IPS DF 4.7 (cell line): ENCODE measurements at regions not wholly inside any gene's neighbourhood (a gene's known extent, or its start where the extent isn't known, plus 50 kb on each side); places are given as distances from the start of the nearest gene placed in this dataset.
"Not testable (repeated sequence)": the region's sequence is repeated elsewhere in the genome, so short reads cannot be mapped to it uniquely, and the experiment has no call there.

Experiments
- DNase-seq: peaks from one replicate; pipeline ENCODE4 v3.0.0-alpha.2; 2013; ENCODE audit warnings: low spot score; ENCODE audit errors: extremely low read depth

- DNase-seq, result no peak
Observed at GRCh38 chr4:82097504-82097903, 276.3 kb downstream of the HNRNPD start.

- DNase-seq, result no peak
Observed at GRCh38 chr4:82090717-82091116, 283.1 kb downstream of the HNRNPD start.

GRCh38 chr4:82084747-82085146 is 289.0 kb downstream of the HNRNPD start:
- no peak for DNase-seq

- not testable (repeated sequence) for DNase-seq
Observed at GRCh38 chr4:82077471-82077995, 296.3 kb downstream of the HNRNPD start.

- DNase-seq, result no peak
Observed at GRCh38 chr4:82076809-82077208, 297.0 kb downstream of the HNRNPD start.

- no peak for DNase-seq
Observed at GRCh38 chr4:82076359-82076758, 297.4 kb downstream of the HNRNPD start.

GRCh38 chr4:82071951-82072350 is 301.8 kb downstream of the HNRNPD start:
- DNase-seq, result no peak

GRCh38 chr4:82069883-82070638 is 303.7 kb downstream of the HNRNPD start:
- no peak for DNase-seq

- DNase-seq, result no peak
Observed at GRCh38 chr4:82063017-82063416, 310.8 kb downstream of the HNRNPD start.

GRCh38 chr4:82057990-82058544 is 315.7 kb downstream of the HNRNPD start:
- no peak for DNase-seq

- DNase-seq, result no peak
Observed at GRCh38 chr4:82055156-82055555, 318.6 kb downstream of the HNRNPD start.

GRCh38 chr4:82053396-82053795 is 320.4 kb downstream of the HNRNPD start:
- DNase-seq, result no peak

- DNase-seq, result no peak
Observed at GRCh38 chr4:82050796-82051195, 323.0 kb downstream of the HNRNPD start.

GRCh38 chr4:82049294-82049693 is 324.5 kb downstream of the HNRNPD start:
- DNase-seq, result no peak

GRCh38 chr4:82047731-82048130 is 326.1 kb downstream of the HNRNPD start:
- no peak for DNase-seq

GRCh38 chr4:82046796-82047195 is 327.0 kb downstream of the HNRNPD start:
- DNase-seq, result no peak

- no peak for DNase-seq
Observed at GRCh38 chr4:82045267-82045666, 328.5 kb downstream of the HNRNPD start.

- no peak for DNase-seq
Observed at GRCh38 chr4:82044141-82044993, 329.4 kb downstream of the HNRNPD start.

- DNase-seq, result no peak
Observed at GRCh38 chr4:82043809-82044137, 330.0 kb downstream of the HNRNPD start.

- DNase-seq, result no peak
Observed at GRCh38 chr4:82043081-82043808, 330.5 kb downstream of the HNRNPD start.

- DNase-seq, result no peak
Observed at GRCh38 chr4:82042042-82042441, 331.7 kb downstream of the HNRNPD start.

GRCh38 chr4:82038936-82039335 is 334.9 kb downstream of the HNRNPD start:
- DNase-seq, result no peak
